ENCODE measurements at regions not wholly inside any gene's neighbourhood (a gene's known extent, or its start where the extent isn't known, plus 50 kb on each side); places are given as distances from the start of the nearest gene placed in this dataset.

DNA sequence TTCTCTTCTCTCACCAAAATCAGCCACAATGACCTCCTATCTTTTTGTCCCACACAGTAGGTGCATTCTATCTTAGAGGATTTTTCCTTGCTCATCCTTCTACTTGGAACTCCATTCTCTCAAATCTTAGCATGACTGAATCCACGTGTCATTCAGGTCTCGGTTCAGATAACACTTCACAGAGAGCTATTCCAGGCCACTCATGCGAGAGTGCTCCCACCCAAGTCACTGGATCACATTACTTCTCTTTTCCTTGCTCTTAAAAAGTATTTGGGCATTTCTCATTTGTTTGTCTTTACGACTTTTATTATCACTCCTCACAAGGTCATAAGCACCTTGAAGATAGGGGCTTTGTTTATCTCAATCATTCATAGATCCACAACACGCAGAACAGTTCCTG lies 647.5 kb upstream of the TENM3 start:
- no peak for TF ChIP-seq SMC3 (IDR thresholded peaks at IDR 0.05; ENCODE audit: borderline replicate concordance, low read length)
- TF ChIP-seq, protein P1, sequence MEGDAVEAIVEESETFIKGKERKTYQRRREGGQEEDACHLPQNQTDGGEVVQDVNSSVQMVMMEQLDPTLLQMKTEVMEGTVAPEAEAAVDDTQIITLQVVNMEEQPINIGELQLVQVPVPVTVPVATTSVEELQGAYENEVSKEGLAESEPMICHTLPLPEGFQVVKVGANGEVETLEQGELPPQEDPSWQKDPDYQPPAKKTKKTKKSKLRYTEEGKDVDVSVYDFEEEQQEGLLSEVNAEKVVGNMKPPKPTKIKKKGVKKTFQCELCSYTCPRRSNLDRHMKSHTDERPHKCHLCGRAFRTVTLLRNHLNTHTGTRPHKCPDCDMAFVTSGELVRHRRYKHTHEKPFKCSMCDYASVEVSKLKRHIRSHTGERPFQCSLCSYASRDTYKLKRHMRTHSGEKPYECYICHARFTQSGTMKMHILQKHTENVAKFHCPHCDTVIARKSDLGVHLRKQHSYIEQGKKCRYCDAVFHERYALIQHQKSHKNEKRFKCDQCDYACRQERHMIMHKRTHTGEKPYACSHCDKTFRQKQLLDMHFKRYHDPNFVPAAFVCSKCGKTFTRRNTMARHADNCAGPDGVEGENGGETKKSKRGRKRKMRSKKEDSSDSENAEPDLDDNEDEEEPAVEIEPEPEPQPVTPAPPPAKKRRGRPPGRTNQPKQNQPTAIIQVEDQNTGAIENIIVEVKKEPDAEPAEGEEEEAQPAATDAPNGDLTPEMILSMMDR (IDR thresholded peaks at IDR 0.05 in 2 of 3, conservative IDR thresholded peaks at IDR 0.05 in 1 of 3; ENCODE audit: control insufficient read depth in 2 of 3, extremely low read depth in 1 of 3, insufficient read depth in 1 of 3, low read depth in 3 of 3, low read length in 3 of 3): no peak
- no peak for TF ChIP-seq SP1 (IDR thresholded peaks at IDR 0.05; ENCODE audit: low read depth, low read length)
- no peak for TF ChIP-seq MXI1 (IDR thresholded peaks at IDR 0.05; ENCODE audit: low read depth, low read length)
- TF ChIP-seq, protein P2, sequence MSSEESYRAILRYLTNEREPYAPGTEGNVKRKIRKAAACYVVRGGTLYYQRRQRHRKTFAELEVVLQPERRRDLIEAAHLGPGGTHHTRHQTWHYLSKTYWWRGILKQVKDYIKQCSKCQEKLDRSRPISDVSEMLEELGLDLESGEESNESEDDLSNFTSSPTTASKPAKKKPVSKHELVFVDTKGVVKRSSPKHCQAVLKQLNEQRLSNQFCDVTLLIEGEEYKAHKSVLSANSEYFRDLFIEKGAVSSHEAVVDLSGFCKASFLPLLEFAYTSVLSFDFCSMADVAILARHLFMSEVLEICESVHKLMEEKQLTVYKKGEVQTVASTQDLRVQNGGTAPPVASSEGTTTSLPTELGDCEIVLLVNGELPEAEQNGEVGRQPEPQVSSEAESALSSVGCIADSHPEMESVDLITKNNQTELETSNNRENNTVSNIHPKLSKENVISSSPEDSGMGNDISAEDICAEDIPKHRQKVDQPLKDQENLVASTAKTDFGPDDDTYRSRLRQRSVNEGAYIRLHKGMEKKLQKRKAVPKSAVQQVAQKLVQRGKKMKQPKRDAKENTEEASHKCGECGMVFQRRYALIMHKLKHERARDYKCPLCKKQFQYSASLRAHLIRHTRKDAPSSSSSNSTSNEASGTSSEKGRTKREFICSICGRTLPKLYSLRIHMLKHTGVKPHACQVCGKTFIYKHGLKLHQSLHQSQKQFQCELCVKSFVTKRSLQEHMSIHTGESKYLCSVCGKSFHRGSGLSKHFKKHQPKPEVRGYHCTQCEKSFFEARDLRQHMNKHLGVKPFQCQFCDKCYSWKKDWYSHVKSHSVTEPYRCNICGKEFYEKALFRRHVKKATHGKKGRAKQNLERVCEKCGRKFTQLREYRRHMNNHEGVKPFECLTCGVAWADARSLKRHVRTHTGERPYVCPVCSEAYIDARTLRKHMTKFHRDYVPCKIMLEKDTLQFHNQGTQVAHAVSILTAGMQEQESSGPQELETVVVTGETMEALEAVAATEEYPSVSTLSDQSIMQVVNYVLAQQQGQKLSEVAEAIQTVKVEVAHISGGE (CRISPR knock-in tag; IDR thresholded peaks at IDR 0.05): no peak
- TF ChIP-seq, protein P3, sequence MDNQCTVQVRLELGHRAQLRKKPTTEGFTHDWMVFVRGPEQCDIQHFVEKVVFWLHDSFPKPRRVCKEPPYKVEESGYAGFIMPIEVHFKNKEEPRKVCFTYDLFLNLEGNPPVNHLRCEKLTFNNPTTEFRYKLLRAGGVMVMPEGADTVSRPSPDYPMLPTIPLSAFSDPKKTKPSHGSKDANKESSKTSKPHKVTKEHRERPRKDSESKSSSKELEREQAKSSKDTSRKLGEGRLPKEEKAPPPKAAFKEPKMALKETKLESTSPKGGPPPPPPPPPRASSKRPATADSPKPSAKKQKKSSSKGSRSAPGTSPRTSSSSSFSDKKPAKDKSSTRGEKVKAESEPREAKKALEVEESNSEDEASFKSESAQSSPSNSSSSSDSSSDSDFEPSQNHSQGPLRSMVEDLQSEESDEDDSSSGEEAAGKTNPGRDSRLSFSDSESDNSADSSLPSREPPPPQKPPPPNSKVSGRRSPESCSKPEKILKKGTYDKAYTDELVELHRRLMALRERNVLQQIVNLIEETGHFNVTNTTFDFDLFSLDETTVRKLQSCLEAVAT (IDR thresholded peaks at IDR 0.05): no peak
- TF ChIP-seq FOXK2 (IDR thresholded peaks at IDR 0.05): no peak

Measured in GM12878 (cell line).